ENCODE measurements at regions not wholly inside any gene's neighbourhood (a gene's known extent, or its start where the extent isn't known, plus 50 kb on each side); places are given as distances from the start of the nearest gene placed in this dataset.

DNA sequence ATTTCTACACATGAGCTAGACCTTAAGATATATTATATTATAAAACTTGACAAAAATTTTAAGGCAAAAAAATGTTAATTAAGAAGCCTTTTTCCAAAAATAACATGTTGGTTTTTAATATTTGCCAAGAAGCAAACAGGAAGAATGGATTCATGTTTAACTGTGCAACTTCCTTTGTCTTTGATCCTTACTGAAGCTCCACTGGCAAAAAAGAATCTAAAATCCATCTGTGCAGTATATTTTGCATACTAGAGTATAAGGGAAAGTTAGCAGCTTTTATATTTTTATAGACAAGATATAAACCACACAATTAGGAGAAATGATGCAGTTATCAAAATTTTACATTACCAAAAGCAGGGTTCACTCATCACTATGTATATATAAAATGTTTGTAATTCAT is 76.9 kb upstream of the RGS18 start:
- Histone ChIP-seq H3K9me3 (ENCODE audit: low read length) (no peaks in the 10 kb centered on the region), H3K4me3 (ENCODE audit: low read depth, low read length, poor library complexity, severe bottlenecking) (no peak overlapping the region), H3K79me2 (ENCODE audit: insufficient read depth, low read depth, low read length) (no peaks in the 10 kb centered on the region), H2AFZ (ENCODE audit: low read length) (no peak overlapping the region), H3K9me2 (ENCODE audit: insufficient read depth, low read length) (no peaks in the 10 kb centered on the region), H3K4me1 (ENCODE audit: insufficient read depth, low read length, poor library complexity, severe bottlenecking) (no peaks in the 10 kb centered on the region), H3K4me2 (ENCODE audit: low read length) (no peak overlapping the region), H3K36me3 (ENCODE audit: insufficient read depth, low read length) (no peaks in the 10 kb centered on the region), H4K20me1 (ENCODE audit: insufficient read depth, low read length) (no peaks in the 10 kb centered on the region), H3K27ac (ENCODE audit: low read depth, low read length, poor library complexity, severe bottlenecking) (no peak overlapping the region)
- no peak for DNase-seq (ENCODE audit: low spot score)
- TF ChIP-seq EZH2phosphoT487 (IDR thresholded peaks at IDR 0.05; ENCODE audit: borderline replicate concordance, low read depth, low read length): no peak
- TF ChIP-seq, protein P1, sequence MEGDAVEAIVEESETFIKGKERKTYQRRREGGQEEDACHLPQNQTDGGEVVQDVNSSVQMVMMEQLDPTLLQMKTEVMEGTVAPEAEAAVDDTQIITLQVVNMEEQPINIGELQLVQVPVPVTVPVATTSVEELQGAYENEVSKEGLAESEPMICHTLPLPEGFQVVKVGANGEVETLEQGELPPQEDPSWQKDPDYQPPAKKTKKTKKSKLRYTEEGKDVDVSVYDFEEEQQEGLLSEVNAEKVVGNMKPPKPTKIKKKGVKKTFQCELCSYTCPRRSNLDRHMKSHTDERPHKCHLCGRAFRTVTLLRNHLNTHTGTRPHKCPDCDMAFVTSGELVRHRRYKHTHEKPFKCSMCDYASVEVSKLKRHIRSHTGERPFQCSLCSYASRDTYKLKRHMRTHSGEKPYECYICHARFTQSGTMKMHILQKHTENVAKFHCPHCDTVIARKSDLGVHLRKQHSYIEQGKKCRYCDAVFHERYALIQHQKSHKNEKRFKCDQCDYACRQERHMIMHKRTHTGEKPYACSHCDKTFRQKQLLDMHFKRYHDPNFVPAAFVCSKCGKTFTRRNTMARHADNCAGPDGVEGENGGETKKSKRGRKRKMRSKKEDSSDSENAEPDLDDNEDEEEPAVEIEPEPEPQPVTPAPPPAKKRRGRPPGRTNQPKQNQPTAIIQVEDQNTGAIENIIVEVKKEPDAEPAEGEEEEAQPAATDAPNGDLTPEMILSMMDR (conservative IDR thresholded peaks at IDR 0.05; ENCODE audit: low read length): no peak
- POLR2A ChIA-PET: interaction anchor here (0.5 to 1.0 kb wide), 2 partner anchors 26 to 422 kb away, joined by 3 to 5 read pairs; no protein-coding TSS in a partner anchor
- no TSS peak for BruUV-seq (replicated peaks)
- CTCF ChIA-PET (ENCODE audit: unreplicated experiment): no interaction called here
- intact Hi-C loops (cut with micrococcal nuclease; ENCODE audit: unreplicated experiment): no loop called here

DNA sequence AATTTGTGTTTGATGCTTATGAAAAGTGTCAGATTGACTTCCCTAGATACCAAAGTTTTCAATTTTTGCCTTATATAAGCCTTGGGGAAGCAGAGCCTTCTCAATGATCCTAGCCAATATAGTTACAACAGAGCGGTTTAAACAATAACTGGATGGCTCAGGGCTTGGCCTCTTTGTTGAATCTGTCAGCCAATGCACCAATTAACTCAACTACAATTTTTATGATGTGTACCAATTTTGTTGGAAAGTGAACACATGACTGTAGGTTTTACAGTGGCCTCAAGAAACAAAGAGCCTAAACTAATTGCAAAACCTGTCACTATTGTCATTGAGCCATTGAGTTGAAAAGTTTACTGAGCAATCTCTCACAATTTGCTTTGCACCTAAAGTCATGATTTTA is 71.6 kb upstream of the RGS18 start:
- ChIA-PET POLR2A (no interaction called here), CTCF (ENCODE audit: unreplicated experiment) (no interaction called here)
- Histone ChIP-seq H3K4me1 (ENCODE audit: insufficient read depth, low read length, poor library complexity, severe bottlenecking) (no peaks in the 10 kb centered on the region), H3K79me2 (ENCODE audit: insufficient read depth, low read depth, low read length) (no peaks in the 10 kb centered on the region), H3K9me3 (ENCODE audit: low read length) (no peaks in the 10 kb centered on the region), H3K36me3 (ENCODE audit: insufficient read depth, low read length) (no peaks in the 10 kb centered on the region), H2AFZ (ENCODE audit: low read length) (no peak overlapping the region), H3K9me2 (ENCODE audit: insufficient read depth, low read length) (no peaks in the 10 kb centered on the region), H3K4me3 (ENCODE audit: low read depth, low read length, poor library complexity, severe bottlenecking) (no peak overlapping the region), H4K20me1 (ENCODE audit: insufficient read depth, low read length) (no peaks in the 10 kb centered on the region), H3K27ac (ENCODE audit: low read depth, low read length, poor library complexity, severe bottlenecking) (no peak overlapping the region), H3K4me2 (ENCODE audit: low read length) (no peak overlapping the region)
- BruUV-seq (replicated peaks): no TSS peak
- intact Hi-C loops (cut with micrococcal nuclease; ENCODE audit: unreplicated experiment): no loop called here
- TF ChIP-seq, protein P1 (conservative IDR thresholded peaks at IDR 0.05; ENCODE audit: low read length): no peak
- TF ChIP-seq EZH2phosphoT487 (IDR thresholded peaks at IDR 0.05; ENCODE audit: borderline replicate concordance, low read depth, low read length): no peak
- no peak for DNase-seq (ENCODE audit: low spot score)

DNA sequence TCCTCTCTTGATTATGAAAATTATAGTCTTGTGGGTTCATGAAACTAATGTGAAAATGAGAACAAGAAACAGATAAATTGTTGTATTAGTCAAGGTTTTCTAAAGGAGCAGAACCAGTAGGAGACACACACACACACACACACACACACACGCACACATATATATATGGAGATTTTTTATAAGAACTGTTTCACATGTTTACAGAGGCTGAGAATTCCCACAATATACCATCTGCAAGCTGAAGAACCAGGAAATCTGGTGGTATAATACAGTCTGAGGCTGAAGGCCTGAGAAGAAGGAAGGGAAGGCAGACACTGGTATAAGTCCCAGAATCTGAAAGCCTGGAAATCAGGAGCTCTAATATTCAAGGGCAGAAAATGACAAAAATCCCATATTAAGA is 70.9 kb upstream of the RGS18 start:
- ChIA-PET CTCF (ENCODE audit: unreplicated experiment) (no interaction called here), POLR2A (no interaction called here)
- H3K36me3 ChIP-seq (ENCODE audit: insufficient read depth, low read length): no peaks in the 10 kb centered on the region
- no TSS peak for BruUV-seq (replicated peaks)
- no peaks in the 10 kb centered on the region for H4K20me1 ChIP-seq (ENCODE audit: insufficient read depth, low read length)
- no peak overlapping the region for H3K4me2 ChIP-seq (ENCODE audit: low read length)
- H3K4me3 ChIP-seq (ENCODE audit: low read depth, low read length, poor library complexity, severe bottlenecking): no peak overlapping the region
- intact Hi-C loops (cut with micrococcal nuclease; ENCODE audit: unreplicated experiment): no loop called here
- no peaks in the 10 kb centered on the region for H3K79me2 ChIP-seq (ENCODE audit: insufficient read depth, low read depth, low read length)
- no peak for TF ChIP-seq EZH2phosphoT487 (IDR thresholded peaks at IDR 0.05; ENCODE audit: borderline replicate concordance, low read depth, low read length)
- TF ChIP-seq, protein P1 (conservative IDR thresholded peaks at IDR 0.05; ENCODE audit: low read length): no peak
- no peaks in the 10 kb centered on the region for H3K9me2 ChIP-seq (ENCODE audit: insufficient read depth, low read length)
- no peaks in the 10 kb centered on the region for H3K4me1 ChIP-seq (ENCODE audit: insufficient read depth, low read length, poor library complexity, severe bottlenecking)
- H2AFZ ChIP-seq (ENCODE audit: low read length): no peak overlapping the region
- no peak for DNase-seq (ENCODE audit: low spot score)
- no peak overlapping the region for H3K27ac ChIP-seq (ENCODE audit: low read depth, low read length, poor library complexity, severe bottlenecking)
- H3K9me3 ChIP-seq (ENCODE audit: low read length): no peaks in the 10 kb centered on the region

Measured in OCI-LY7 (cell line).